WTC11 (cell line): ENCODE measurements at regions not wholly inside any gene's neighbourhood (a gene's known extent, or its start where the extent isn't known, plus 50 kb on each side); places are given as distances from the start of the nearest gene placed in this dataset.

Experiments used
- ATAC-seq: fragments of 200-7000 bp; cut with Tn5 transposase; 2 replicates; pipeline ENCODE4 v1.10.0; 2021; ENCODE audit warnings: mild to moderate bottlenecking, moderate library complexity
- CTCF ChIA-PET: fragments of 300-600 bp; sonication (Branson Sonifier 250); formaldehyde crosslinking; loops from one replicate; lab custom pipeline; 2021; ENCODE audit warnings: antibody characterized with exemption; lab: Charles Lee
- POLR2A ChIA-PET: fragments of 350-600 bp; sonication (Branson Sonifier 250); formaldehyde crosslinking; loops from one replicate; lab custom pipeline; 2021; ENCODE audit warnings: antibody characterized with exemption; lab: Charles Lee
- DNase-seq: peaks from one replicate; pipeline ENCODE4 v3.0.0; 2021; ENCODE audit warnings: low spot score
- H3K27ac Mint-ChIP-seq: 2 replicates; pipeline ENCODE4 v1.8.0; 2021; ENCODE audit warnings: mixed read lengths
- H3K27me3 Mint-ChIP-seq: 2 replicates; pipeline ENCODE4 v1.8.0; 2021; ENCODE audit warnings: low read depth, mild to moderate bottlenecking, moderate library complexity, mixed read lengths
- H3K36me3 Mint-ChIP-seq: 2 replicates; pipeline ENCODE4 v1.8.0; 2021; ENCODE audit warnings: mixed read lengths
- H3K4me1 Mint-ChIP-seq: 2 replicates; pipeline ENCODE4 v1.8.0; 2022; ENCODE audit warnings: mixed read lengths
- H3K4me3 Mint-ChIP-seq: 2 replicates; pipeline ENCODE4 v1.8.0; 2021; ENCODE audit warnings: mild to moderate bottlenecking, moderate library complexity, mixed read lengths
- H3K9me3 Mint-ChIP-seq: 2 replicates; pipeline ENCODE4 v1.8.0; 2021; ENCODE audit warnings: mixed read lengths
- AR ChIP-seq: fragments of 250-450 bp; sonication (Bioruptor Pico); IDR thresholded peaks from 2 replicates; pipeline ENCODE4 v1.9.0; 2021; ENCODE audit warnings: mild to moderate bottlenecking
- ARID4B ChIP-seq: sonication (generic); formaldehyde crosslinking; IDR thresholded peaks from 2 replicates; pipeline ENCODE4 v1.8.0; 2023; ENCODE audit warnings: missing genetic modification reagents, mild to moderate bottlenecking, borderline replicate concordance
- ATF2 ChIP-seq: sonication (generic); formaldehyde crosslinking; IDR thresholded peaks from 2 replicates; pipeline ENCODE4 v1.8.1; 2022; ENCODE audit warnings: low read depth, missing genetic modification reagents, borderline replicate concordance
- CREB1 ChIP-seq: sonication (generic); formaldehyde crosslinking; IDR thresholded peaks from 2 replicates; pipeline ENCODE4 v1.8.0; 2023; ENCODE audit warnings: mild to moderate bottlenecking, missing genetic modification reagents
- E2F4 ChIP-seq: sonication (generic); formaldehyde crosslinking; IDR thresholded peaks from 2 replicates; pipeline ENCODE4 v1.8.1; 2022; ENCODE audit warnings: low read depth, mild to moderate bottlenecking, moderate library complexity, missing genetic modification reagents, borderline replicate concordance
- FOXP4 ChIP-seq: sonication (generic); formaldehyde crosslinking; IDR thresholded peaks from 2 replicates; pipeline ENCODE4 v1.8.0; 2022; ENCODE audit warnings: mild to moderate bottlenecking, missing genetic modification reagents
- HMGA2 ChIP-seq: fragments of 250-450 bp; sonication (Bioruptor Pico); IDR thresholded peaks from 2 replicates; pipeline ENCODE4 v1.4.0; 2021; ENCODE audit warnings: mild to moderate bottlenecking, moderate library complexity
- JUN ChIP-seq: sonication (generic); formaldehyde crosslinking; IDR thresholded peaks from 2 replicates; pipeline ENCODE4 v1.8.0; 2023; ENCODE audit warnings: mild to moderate bottlenecking, missing genetic modification reagents
- NFATC4 ChIP-seq: fragments of 250-450 bp; sonication (Bioruptor Pico); IDR thresholded peaks from 2 replicates; pipeline ENCODE4 v1.9.0; 2021; ENCODE audit warnings: mild to moderate bottlenecking
- NR1H2 ChIP-seq: sonication (generic); formaldehyde crosslinking; IDR thresholded peaks from 2 replicates; pipeline ENCODE4 v1.9.0; 2021; ENCODE audit warnings: mild to moderate bottlenecking, moderate library complexity, missing genetic modification reagents
- NR2C2 ChIP-seq: sonication (generic); formaldehyde crosslinking; IDR thresholded peaks from 2 replicates; pipeline ENCODE4 v1.8.0; 2022; ENCODE audit warnings: mild to moderate bottlenecking, missing genetic modification reagents
- RELA ChIP-seq: sonication (generic); formaldehyde crosslinking; IDR thresholded peaks from 2 replicates; pipeline ENCODE4 v1.8.1; 2022; ENCODE audit warnings: missing genetic modification reagents, mild to moderate bottlenecking, borderline replicate concordance
- SMAD3 ChIP-seq: sonication (generic); formaldehyde crosslinking; IDR thresholded peaks from 2 replicates; pipeline ENCODE4 v1.8.0; 2022; ENCODE audit warnings: missing genetic modification reagents, mild to moderate bottlenecking, borderline replicate concordance
- SP1 ChIP-seq: sonication (generic); formaldehyde crosslinking; conservative IDR thresholded peaks from 2 replicates; pipeline ENCODE4 v1.8.1; 2022; ENCODE audit warnings: missing genetic modification reagents
- TCF7 ChIP-seq: sonication (generic); formaldehyde crosslinking; IDR thresholded peaks from 2 replicates; pipeline ENCODE4 v1.8.0; 2022; ENCODE audit warnings: mild to moderate bottlenecking, low read depth, missing genetic modification reagents, moderate library complexity
- TEAD4 ChIP-seq: sonication (generic); formaldehyde crosslinking; IDR thresholded peaks from 2 replicates; pipeline ENCODE4 v1.8.0; 2022; ENCODE audit warnings: mild to moderate bottlenecking, missing genetic modification reagents
- USF1 ChIP-seq: sonication (generic); formaldehyde crosslinking; IDR thresholded peaks from 2 replicates; pipeline ENCODE4 v1.8.0; 2022; ENCODE audit warnings: mild to moderate bottlenecking, missing genetic modification reagents
- USF2 ChIP-seq: sonication (generic); formaldehyde crosslinking; IDR thresholded peaks from 2 replicates; pipeline ENCODE4 v1.8.1; 2023; ENCODE audit warnings: mild to moderate bottlenecking, missing genetic modification reagents, moderate library complexity
- ZNF121 ChIP-seq: sonication (generic); formaldehyde crosslinking; IDR thresholded peaks from 2 replicates; pipeline ENCODE4 v1.8.0; 2023; ENCODE audit warnings: missing genetic modification reagents
- ZNF138 ChIP-seq: sonication (generic); formaldehyde crosslinking; conservative IDR thresholded peaks from 2 replicates; pipeline ENCODE4 v1.8.1; 2022; ENCODE audit warnings: mild to moderate bottlenecking, moderate library complexity, missing genetic modification reagents
- ZNF416 ChIP-seq: fragments of 250-450 bp; sonication (Bioruptor Pico); IDR thresholded peaks from 2 replicates; pipeline ENCODE4 v1.9.0; 2021; ENCODE audit warnings: mild to moderate bottlenecking, inconsistent platforms

GRCh38 chr1:217003355-217003754, 280.1 kb upstream of the ESRRG start:
- TF ChIP-seq NR2C2 (CRISPR knock-in tag) (no peak), TCF7 (CRISPR knock-in tag) (no peak), SP1 (CRISPR knock-in tag) (no peak), HMGA2 (CRISPR knock-in tag) (peak; percentile 46; the same call in 1 of the 2 replicates)
- TF ChIP-seq, all 79 proteins: peak for 1
- Mint-ChIP-seq H3K27ac (no peak overlapping the region), H3K4me1 (no peaks in the 10 kb centered on the region), H3K36me3 (no peaks in the 10 kb centered on the region), H3K9me3 (no peaks in the 10 kb centered on the region), H3K4me3 (no peak overlapping the region), H3K27me3 (no peaks in the 10 kb centered on the region)
- CTCF ChIA-PET, result no interaction called here
- POLR2A ChIA-PET, result no interaction called here
- no peak for DNase-seq
- no peak for ATAC-seq

GRCh38 chr1:216997831-216998230, 274.6 kb upstream of the ESRRG start:
- DNase-seq (no peak), ATAC-seq (no peak)
- POLR2A ChIA-PET, result no interaction called here
- CTCF ChIA-PET, result no interaction called here
- no peak overlapping the region for H3K27ac Mint-ChIP-seq
- H3K9me3 Mint-ChIP-seq, result no peaks in the 10 kb centered on the region
- no peaks in the 10 kb centered on the region for H3K36me3 Mint-ChIP-seq
- H3K27me3 Mint-ChIP-seq, result no peaks in the 10 kb centered on the region
- TF ChIP-seq SP1 (CRISPR knock-in tag) (no peak), NR1H2 (CRISPR knock-in tag) (no peak), RELA (CRISPR knock-in tag) (no peak), USF1 (CRISPR knock-in tag) (no peak), E2F4 (CRISPR knock-in tag) (no peak), USF2 (no peak), ZNF416 (no peak), TEAD4 (no peak), ATF2 (CRISPR knock-in tag) (no peak), NFATC4 (CRISPR knock-in tag) (no peak), AR (CRISPR knock-in tag) (no peak)
- H3K4me3 Mint-ChIP-seq, result no peak overlapping the region
- peaks cover 12% of the 10 kb centered on the region for H3K4me1 Mint-ChIP-seq

- H3K4me1 Mint-ChIP-seq, result peaks cover 12% of the 10 kb centered on the region
- CTCF ChIA-PET, result no interaction called here
- no peaks in the 10 kb centered on the region for H3K36me3 Mint-ChIP-seq
- DNase-seq (no peak), ATAC-seq (no peak)
- no peak overlapping the region for H3K4me3 Mint-ChIP-seq
- POLR2A ChIA-PET, result no interaction called here
- no peak overlapping the region for H3K27ac Mint-ChIP-seq
- H3K9me3 Mint-ChIP-seq, result no peaks in the 10 kb centered on the region
- H3K27me3 Mint-ChIP-seq, result no peaks in the 10 kb centered on the region
- TF ChIP-seq CREB1 (CRISPR knock-in tag) (no peak), JUN (CRISPR knock-in tag) (no peak), ZNF121 (CRISPR knock-in tag) (no peak), ZNF138 (CRISPR knock-in tag) (no peak), ARID4B (CRISPR knock-in tag) (no peak), FOXP4 (no peak), SMAD3 (CRISPR knock-in tag) (no peak)
These were observed 273.8 kb upstream of the ESRRG start for GRCh38 chr1:216997069-216997468.
